HG03432 (cell line): ENCODE measurements at regions not wholly inside any gene's neighbourhood (a gene's known extent, or its start where the extent isn't known, plus 50 kb on each side); places are given as distances from the start of the nearest gene placed in this dataset.

Experiments used
- ATAC-seq: cut with Tn5 transposase; IDR thresholded peaks from one replicate; pipeline ENCODE4 v1.9.1; 2021; ENCODE audit warnings: mild to moderate bottlenecking, moderate library complexity; ENCODE audit not compliant: unreplicated experiment

DNA sequence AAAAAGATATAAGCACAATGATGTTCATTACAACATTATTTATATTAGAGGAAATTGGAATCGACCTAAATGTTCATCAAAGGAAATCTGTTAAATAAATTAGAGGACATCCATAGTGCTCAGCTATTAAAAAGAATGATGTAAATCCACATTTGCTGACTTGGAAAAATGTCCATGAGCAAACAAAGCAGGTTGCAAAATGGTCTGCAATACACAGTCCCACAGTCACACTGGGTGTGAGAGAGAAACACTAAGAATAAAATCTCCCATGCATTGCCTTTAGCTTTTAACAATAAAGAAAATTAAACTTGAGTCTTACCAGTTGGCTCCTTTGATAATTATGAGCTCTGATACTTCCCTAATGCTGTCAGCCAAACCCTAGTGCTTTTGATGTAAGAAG, 811.1 kb upstream of the SALL3 start:
- no peak for ATAC-seq

DNA sequence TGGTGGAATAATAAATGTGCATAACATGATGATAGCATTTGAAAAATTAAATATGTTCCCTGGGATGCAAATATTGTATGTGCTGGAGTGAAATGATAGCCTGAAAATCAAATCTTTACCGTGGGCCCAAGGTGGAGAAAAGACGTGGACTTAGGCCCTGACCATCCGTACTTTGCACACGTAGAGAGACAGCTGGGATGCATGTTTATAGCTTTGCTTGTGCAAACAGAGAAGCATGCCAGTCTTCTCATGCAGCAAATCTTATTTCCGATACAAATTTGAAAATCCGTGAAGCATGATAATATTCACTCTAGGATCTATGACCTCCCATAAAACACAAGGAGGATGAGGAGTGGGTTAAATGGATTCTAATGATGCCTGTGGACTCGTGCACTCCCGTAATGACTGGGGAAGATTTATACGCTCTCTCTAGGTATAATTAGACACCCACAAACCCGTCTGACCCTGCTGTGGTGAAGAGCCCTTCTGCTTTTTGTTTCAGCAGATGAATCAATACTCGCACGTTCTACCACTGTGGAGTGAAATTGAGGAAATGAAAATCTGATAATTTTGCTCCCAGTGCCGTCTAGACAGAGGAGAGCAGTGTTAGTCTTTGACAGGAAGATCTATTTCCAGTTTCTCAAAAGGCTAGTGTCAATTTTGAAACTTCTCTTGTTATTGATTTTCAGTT, 810.3 kb upstream of the SALL3 start:
- peak; percentile 48 for ATAC-seq

DNA sequence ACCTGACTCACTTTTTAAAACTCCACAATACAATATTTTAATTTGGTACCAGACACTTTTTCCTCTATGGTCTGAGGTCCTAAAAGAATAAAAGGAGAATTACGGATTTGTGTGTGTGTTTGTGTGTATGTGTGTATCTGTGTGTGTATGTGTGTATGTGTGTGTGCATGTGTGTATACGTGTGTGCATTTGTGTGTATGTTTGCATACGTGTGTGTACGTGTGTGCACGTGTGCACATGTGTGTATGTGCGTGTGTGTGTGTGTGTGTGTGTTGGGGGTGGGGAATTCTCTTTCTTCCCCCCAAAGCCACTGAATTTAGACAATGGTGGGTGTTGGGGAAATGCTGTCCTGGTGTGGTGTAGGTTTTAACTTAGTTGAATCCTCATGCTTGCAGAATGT, 807.7 kb upstream of the SALL3 start:
- no peak for ATAC-seq

DNA sequence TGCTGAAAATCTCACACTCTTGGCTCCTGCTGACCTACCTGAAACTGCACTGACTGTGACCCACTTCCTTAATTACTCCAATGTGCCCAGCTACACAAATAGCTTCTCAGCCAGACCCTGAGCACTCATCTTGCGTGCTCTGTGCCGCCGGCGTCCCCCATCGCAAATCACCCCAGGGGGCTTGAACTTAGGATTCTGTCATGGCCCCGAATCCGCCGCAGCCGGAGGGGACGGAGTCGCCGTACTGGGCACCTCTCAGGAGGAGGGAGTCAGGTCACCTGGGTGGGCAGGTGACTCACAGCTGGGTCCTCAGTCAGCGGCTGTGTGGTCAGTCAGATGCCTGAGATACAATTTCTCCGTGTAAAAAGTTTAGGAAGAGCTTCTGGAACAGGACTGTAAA, 804.9 kb upstream of the SALL3 start:
- ATAC-seq, result no peak

DNA sequence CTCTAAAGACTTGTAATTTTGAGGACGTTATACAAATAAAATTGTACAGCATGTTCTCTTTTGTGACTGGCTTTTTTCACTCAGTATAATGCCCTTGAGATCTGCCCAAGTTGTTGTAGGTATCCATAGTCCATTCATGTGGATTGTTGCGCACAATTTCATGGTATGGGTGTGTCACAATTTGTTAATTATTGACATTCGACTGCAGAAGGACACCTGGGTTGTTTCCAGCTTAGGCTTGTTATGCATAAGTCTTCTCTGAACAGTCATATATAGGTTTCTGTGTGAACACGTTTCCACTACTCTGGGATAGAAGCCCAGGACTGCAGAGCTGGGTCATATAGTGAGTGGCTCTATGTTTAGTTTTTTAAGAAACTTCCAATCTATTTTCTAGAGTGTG, 800.8 kb upstream of the SALL3 start:
- ATAC-seq, result no peak

DNA sequence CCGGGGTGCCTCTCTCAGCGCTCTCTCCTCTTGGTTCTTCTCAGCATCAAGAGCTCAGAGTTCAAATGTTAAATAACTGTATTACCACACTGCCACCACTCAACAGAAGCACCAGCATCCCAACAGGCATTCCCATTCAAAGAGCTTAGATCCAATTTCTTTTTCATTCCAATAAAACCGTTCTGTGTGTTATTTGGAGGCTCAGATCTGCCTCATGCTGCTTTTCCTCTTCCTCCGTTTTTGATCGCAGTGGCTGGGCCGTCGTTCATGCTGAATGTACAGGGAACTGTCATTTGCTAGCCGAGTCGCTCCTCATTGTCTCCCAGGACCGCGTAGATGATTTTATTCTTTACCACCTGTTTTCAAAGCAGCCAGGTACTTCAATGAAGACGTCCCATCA, 798.9 kb upstream of the SALL3 start:
- ATAC-seq, result no peak

DNA sequence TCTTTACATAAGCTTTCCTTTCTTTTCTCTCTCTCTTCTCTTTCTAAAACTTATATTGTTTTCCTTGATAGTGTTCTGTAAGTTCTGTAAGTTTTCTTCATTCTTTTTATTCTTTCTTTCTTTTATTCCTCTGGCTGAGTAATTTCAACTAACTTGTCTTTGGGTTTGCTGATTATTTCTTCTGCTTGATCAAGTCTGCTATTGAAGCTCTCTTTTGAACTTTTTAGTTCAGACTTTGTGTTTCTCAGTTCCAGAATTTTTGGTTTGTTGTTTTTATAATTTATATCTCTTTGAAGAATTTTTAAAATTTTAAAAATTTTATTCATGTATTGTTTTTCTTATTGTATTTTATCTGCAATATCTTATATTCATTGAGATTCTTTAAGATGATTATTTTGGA, 795.8 kb upstream of the SALL3 start:
- ATAC-seq, result no peak

DNA sequence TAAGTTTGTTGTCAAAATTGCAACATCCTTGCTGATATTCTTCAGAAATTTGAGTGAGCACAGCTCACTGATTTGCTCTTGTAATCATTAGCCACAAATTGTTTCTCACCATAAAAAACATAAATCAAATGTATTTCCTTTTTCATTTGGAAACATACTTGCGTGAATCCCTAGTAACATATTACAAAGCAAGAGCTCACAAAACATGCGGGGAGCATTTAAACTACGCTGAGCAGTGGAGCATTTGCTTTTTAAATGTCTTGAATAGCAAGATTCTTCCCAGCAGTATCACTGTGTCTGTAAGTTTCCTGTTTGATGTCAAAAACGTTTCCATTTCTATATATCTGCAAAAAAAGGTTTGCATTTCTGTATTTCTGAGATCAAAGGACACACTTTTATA, 788.3 kb upstream of the SALL3 start:
- ATAC-seq, result no peak

DNA sequence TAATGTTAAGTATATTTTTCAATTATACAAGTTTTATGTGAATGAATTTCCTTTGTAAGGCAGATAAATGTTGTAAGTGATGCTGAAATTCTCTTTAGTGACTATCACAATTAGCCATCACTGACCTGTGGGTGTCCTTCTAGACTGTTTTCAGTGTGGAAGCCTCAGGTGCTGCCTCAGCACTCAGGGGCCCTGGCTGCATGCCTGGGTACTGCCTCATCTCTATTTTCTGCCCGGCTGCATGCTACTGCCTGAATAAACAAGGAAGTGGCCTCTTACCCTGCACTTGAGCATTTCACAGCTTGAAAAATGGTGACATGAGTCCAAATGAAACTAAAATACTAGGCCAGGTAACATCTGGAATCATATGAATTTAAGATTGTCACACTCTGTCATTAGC, 787.6 kb upstream of the SALL3 start:
- no peak for ATAC-seq

DNA sequence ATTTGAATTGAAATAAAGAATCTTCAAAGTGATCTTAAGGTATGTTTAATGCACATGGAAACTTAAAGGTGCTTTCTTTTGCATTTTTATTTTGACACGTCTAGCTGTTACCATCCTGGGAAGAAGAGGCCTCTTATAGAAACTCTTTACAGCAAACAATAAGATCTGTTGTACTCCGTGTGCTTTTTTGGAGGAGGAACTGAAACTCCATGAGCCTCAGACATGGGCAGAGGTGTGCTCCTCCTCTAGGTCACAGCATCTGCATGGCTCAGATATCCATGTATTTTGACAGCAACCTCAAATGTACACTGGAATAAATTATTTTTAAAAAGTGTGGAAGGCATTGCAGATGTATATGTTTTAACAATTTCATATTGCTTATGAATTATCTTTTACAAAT, 783.3 kb upstream of the SALL3 start:
- ATAC-seq, result no peak

DNA sequence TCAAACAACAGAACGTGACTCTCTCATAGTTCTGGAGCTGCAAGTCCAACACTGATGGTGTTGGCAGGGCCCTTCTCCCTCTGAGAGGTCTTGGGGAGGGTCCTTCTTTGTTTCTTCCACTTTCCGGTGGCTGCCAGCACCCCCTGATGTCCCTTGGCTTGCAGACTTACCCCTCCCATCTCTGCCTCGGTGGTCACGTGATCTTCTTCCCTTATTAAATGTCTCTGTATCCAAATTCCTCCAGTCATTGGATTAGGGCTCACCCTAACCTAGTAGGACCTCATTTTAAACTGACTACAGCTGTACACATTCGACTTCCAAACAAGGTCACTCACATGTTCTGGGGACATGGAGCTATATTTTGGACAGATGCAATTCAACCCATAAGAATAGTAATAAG, 780.6 kb upstream of the SALL3 start:
- no peak for ATAC-seq

DNA sequence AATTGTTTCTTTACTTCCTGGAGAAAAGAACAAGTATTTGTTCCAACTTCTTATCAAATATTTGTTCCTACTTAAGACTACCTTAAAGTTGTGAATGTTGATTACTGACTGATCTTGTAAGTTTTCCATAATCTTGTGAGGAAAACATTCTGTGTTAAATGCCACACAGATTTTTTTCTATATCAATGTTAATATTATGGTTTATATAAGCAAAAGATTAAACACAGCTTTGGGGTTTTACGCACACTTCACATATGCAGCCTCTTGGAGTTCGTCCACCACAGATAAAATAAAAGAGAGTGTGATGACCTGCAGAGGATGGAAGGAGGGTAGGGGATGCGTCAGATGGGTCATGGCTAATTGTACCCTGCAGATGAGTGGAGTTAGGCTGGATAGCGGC, 780.0 kb upstream of the SALL3 start:
- no peak for ATAC-seq

DNA sequence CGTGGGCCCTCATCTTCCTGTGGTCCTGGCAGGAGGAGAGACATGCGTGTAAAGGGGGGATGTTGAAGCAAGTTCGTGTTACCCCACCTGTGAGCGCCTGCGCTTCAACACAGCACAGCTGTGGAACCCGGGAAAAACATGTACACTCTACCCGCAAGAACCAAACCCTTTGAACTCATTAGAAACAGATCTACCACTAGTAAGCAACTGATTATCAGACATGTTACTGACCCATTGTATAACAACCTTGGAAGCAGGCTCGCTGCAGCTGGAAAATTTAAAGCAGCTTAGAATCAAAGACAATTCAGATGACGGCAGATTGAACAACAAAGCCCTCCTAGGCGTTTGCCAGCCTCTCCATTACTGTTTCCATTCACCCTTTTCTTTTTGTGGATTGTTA, 771.7 kb upstream of the SALL3 start:
- no peak for ATAC-seq

DNA sequence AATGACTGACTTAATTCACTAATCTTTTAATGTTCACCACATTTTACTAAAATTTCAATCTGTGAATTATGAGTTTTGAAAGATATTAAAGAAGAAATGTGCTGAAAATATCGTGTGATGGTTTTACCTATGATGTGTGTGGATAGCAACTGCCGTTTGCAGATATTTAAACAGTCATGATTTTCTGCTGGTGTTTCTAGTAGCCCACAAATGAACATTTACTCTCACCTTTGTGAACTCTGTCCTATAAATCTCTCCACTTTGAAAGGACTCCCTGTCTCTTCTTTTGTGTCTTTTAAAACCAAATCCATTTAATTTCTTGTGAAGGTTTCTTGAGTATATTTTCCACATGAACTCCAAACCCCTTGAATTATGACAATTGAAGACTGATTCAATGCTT, 771.2 kb upstream of the SALL3 start:
- no peak for ATAC-seq

DNA sequence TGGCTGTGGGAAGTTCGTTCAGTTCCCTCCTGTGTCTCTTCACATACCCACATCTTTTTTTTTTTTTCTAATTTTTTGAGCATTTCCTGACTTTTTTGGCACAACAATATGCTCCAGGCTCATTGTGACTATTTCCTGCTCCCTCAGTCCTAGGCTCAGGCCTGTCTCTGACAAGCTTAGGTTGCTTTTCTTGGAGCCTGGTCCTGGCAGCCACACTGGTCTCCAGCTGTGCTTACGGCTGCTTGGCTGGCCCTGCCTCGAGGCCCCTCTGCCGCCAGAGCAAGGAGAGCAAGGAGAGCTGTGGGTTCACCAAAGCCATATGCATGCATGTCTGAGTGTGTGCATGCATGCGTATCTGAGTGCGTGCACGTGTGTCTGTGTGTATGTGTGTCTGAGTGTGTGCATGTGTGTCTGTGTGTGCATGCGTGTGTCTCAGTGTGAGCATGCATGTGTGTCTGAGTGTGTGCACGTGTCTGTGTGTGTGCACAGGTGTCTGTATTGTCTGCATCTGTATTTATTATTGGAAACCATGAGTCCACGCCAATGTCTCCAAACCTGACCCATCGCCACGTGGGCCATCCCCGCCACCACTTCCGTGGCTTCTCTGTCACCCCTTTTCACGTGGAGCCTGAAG, 766.1 kb upstream of the SALL3 start:
- no peak for ATAC-seq

DNA sequence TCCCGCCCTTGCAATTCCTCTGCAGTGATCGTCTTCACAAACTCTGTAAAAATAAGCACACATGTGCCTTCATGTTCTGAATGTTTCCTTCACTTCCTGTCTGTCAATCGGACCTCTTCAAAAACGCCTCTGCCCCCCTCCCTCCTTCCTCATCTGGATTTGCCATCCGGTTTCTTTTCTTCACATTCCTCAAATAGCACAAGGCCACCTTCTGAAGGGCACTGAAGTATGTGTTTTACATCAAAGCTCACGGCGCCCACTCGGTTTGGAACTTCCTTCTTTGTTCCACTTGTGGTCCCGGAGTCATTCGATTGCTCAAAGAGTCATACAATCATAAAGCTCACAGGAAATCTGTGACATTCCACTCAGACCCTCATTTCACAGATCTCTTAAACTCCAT, 758.1 kb upstream of the SALL3 start:
- ATAC-seq, result no peak

DNA sequence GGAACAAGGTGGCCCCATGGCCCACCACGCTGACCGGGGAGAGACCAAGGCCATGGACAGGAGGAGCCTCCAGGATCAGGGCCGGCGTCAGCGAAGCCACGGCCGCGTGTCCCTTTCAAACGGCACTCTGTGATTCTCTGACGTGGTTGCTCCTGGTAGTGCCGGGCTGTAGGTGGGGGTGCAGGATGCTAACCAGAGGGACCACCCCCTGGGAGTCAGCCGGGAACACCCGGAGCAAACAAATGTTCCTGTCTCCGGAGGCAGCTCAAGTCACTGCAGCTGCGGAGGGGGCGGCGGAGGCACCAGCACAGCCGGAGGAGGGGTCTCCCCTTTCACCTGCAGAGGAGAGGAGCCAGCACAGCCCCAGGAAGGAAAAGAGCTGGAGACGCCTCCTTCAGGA, 750.6 kb upstream of the SALL3 start:
- ATAC-seq, result no peak

DNA sequence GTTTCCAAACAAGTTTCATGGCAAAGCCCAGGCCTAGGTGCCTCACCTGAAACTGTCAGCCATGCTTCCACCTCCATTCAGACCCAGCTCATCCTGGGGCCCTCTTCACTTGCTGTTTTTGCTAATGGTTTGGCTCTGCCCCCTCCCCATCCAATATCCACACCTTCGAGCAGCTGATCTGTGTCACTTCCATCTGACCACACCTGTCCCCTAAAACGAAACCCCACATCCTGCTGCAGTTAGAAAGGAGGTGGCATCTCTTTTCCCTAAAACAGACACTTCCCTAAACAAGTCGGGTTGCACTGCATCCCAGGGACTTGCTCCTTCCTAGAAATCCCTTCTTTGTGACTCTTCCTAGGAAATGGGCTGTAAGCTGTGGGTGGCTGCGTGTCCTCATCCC, 748.7 kb upstream of the SALL3 start:
- no peak for ATAC-seq

DNA sequence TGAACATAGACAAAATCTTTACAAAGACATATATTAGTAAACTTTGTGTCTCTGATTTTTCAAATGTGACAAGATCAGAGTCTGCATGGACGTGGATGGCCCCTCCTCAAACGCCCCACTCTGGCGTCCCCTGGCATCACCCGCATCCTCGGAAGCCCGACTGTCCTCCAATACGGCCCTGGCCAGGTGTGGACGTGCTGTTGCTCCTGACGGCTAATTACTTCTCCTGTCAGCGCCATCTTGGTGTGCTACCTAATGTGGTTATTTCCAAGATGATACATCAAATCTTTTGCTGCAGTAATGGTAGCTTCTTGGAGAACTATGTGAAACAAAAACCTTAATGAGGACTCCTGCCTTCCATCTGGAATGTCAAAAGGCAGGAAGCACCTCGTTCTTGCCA, 747.4 kb upstream of the SALL3 start:
- no peak for ATAC-seq

DNA sequence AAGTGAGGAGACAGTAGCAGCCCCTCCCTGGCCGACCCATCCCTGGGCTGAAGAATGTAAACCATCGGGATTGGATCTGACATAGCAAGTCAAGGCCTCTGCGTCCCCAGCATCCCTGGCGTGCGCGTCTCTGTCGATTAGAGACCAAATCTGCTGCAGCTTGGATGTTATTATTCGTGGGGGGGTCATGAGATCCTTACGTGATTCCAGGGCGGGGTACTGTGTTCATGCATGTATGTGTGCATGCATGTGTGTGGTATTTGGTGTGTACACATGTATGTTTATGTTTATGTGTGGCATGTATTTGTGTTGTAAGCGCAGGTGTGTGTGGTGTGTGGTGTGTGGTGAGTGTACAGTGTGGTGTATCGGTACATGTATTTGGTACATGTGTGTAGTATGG, 741.8 kb upstream of the SALL3 start:
- ATAC-seq, result no peak

DNA sequence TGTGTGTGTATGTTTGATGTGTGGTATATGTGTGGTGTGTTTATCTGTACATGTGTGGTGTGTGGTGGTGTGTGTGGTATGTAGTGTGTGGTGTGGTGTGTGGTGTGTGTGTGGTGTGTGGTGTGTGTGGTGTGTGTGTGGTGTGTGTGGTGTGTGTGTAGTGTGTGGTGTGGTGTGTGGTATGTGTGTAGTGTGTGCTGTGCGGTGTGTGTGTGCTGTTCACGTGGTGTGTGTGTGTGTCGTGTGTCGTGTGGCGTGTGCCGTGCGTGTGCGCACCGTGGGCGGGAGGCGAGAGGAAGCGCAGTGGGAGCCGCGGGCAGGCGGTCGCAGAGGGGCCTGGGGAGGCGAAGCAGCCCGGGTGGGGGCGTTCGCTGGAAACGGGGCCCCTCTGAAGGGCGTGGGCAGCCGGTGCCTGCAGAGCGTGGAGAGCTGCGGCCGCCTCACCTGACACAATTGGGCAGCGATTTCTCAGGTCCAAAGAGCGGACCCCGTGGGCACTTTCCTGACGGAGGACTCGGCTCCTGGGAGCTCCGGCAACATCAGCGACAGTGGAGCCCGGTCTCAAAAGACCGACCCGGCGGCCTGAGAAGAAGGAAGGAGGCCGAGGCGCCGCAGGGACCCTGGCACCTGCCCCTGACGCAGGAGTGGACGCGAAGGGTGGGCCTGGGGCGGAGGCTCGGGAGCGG, 741.1 kb upstream of the SALL3 start:
- no peak for ATAC-seq

DNA sequence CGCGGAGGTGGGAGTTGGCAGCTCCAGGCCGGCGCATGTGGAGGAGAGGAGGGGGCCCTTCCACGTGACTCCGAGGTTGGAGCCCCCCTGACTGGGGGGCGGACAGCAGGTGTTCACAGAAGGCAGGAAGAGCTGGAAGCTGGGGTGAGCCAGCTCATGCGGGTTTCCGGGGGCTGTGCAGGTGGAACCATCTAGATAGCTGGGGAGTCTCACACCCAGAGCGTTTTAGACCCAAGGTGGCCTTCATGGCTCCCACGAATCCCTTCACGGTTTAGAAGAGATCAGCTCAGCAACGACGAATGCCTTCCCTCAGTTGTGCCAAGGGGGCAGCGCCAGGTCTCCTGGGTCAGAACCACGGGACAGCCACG, 740.5 kb upstream of the SALL3 start:
- ATAC-seq, result no peak

DNA sequence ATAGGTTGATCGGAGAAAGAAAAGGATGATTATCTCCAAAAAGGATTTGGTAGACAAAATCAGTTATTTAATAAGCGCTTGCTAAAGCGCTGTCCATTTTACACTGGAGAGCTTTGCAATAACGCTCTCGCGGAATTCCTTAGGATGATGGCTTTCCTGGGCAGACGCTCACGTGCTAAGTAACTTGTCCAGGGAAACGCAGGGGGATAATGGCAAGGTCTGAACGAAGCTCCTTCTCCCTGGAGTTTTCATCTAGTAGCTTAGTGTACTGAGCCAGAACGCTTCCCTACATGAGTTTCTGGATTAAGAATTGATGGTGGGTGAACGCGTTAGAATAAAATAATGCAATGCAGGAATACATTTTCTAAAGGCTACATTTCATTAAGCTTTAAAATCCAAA, 739.5 kb upstream of the SALL3 start:
- no peak for ATAC-seq
